ENCODE measurements at regions not wholly inside any gene's neighbourhood (a gene's known extent, or its start where the extent isn't known, plus 50 kb on each side); places are given as distances from the start of the nearest gene placed in this dataset.

GRCh38 chr17:77294761-77295160, 154.0 kb downstream of the SEC14L1 start:
- H2BK120ac ChIP-seq (replicated peaks; ENCODE audit: low read depth, low read length), result no peak overlapping the region
- no peak overlapping the region for H2BK20ac ChIP-seq (ENCODE audit: low read length)
- ChIA-PET POLR2A (ENCODE audit: partially characterized antibody) (interaction anchor here (1.2 kb wide), 1 partner anchor 664 kb away, joined by 3 read pairs; the partner anchor contains the start of gene TNRC6C), CTCF (ENCODE audit: partially characterized antibody) (interaction anchor here (0.6 to 1.1 kb wide), 3 partner anchors 14 to 1800 kb away, joined by 3 to 4 read pairs (median 3); no protein-coding TSS in a partner anchor)
- peaks cover 5% of the 10 kb centered on the region; the same call in 1 of the 2 replicates for H3K79me1 ChIP-seq (ENCODE audit: low read depth, low read length)
- no peaks in the 10 kb centered on the region for H3K23me2 ChIP-seq (ENCODE audit: low read depth, low read length)
- no peak overlapping the region for H2BK15ac ChIP-seq (ENCODE audit: low read length)
- peaks cover 0 to 5% (median 0%) of the 10 kb centered on the region in 4 experiments; a peak in 1 of 7 replicates for H3K4me1 ChIP-seq (replicated peaks in 1 of 4; ENCODE audit: control insufficient read depth in 3 of 4, insufficient read depth in 4 of 4, low read length in 3 of 4)
- H4K20me1 ChIP-seq (replicated peaks in 1 of 2; ENCODE audit: control insufficient read depth in 1 of 2, insufficient read depth in 2 of 2, low read length in 2 of 2), result peaks cover 0 to 4% of the 10 kb centered on the region in 2 experiments
- no peak overlapping the region for H3K56ac ChIP-seq (replicated peaks; ENCODE audit: insufficient read length, low read depth, low read length)
- no peaks in the 10 kb centered on the region; a peak in 1 of 7 replicates for H3K27me3 ChIP-seq (replicated peaks in 1 of 4; ENCODE audit: control insufficient read depth in 3 of 4, extremely low read depth in 1 of 4, insufficient read depth in 3 of 4, low read length in 3 of 4)
- no peak overlapping the region for H2BK5ac ChIP-seq (ENCODE audit: low read depth, low read length)
- peaks cover 0 to 6% of the 10 kb centered on the region in 2 experiments; a peak in 1 of 4 replicates for H3K79me2 ChIP-seq (ENCODE audit: control insufficient read depth in 1 of 2, insufficient read depth in 2 of 2, low read length in 2 of 2)
- 95% methylated on average over 20 of the region's 20 CpGs; no CpG with 5 or more reads in 1 of the 2 experiments for WGBS, 2 experiments (ENCODE audit: extremely low coverage in 1 of 2, insufficient coverage in 1 of 2, insufficient read length in 1 of 2, insufficient replicate concordance in 2 of 2, low coverage in 1 of 2, low lambda C conversion rate in 2 of 2, missing lambda C conversion rate in 1 of 2)
- peaks cover 17% of the 10 kb centered on the region in 2 experiments; a peak in 3 of 4 replicates for H3K9me3 ChIP-seq (ENCODE audit: insufficient read depth in 2 of 2, low read depth in 1 of 2, low read length in 1 of 2)
- no peak overlapping the region for H4K5ac ChIP-seq (ENCODE audit: insufficient read length, low read depth, low read length)
- DNase-seq (ENCODE audit: low read depth in 1 of 2, low spot score in 2 of 2) (no peak), FAIRE-seq (no peak)
- H3K18ac ChIP-seq (ENCODE audit: extremely low read depth, low read length), result no peak overlapping the region
- H3K4me2 ChIP-seq (ENCODE audit: insufficient read depth in 1 of 2, low read depth in 2 of 2, low read length in 2 of 2), result no peak overlapping the region
- no peaks in the 10 kb centered on the region; a peak in 2 of 8 replicates for H3K36me3 ChIP-seq (ENCODE audit: control insufficient read depth in 2 of 4, insufficient read depth in 4 of 4, low read length in 3 of 4)
- no peak overlapping the region for H3K9ac ChIP-seq (replicated peaks in 1 of 4; ENCODE audit: extremely low read depth in 1 of 4, low read depth in 3 of 4, low read length in 3 of 4)
- no peak overlapping the region for H2AK5ac ChIP-seq (ENCODE audit: low read depth, low read length)
- H2AFZ ChIP-seq (ENCODE audit: low read length), result no peak overlapping the region
- no peak overlapping the region for H2BK12ac ChIP-seq (ENCODE audit: low read depth, low read length)
- H3K14ac ChIP-seq (ENCODE audit: insufficient read length), result no peak overlapping the region
- no peak overlapping the region for H3K4me3 ChIP-seq (ENCODE audit: extremely low read depth in 1 of 4, insufficient read depth in 2 of 4, low read depth in 3 of 4, low read length in 4 of 4)
- H3K23ac ChIP-seq (ENCODE audit: insufficient read length), result no peak overlapping the region
- H3K4ac ChIP-seq (replicated peaks; ENCODE audit: insufficient read length, low read depth, low read length), result no peak overlapping the region
- no peak overlapping the region for H4K91ac ChIP-seq (replicated peaks; ENCODE audit: insufficient read length, low read length)
- no peak overlapping the region; the same call in 1 of the 2 replicates for H4K8ac ChIP-seq (ENCODE audit: extremely low read depth, insufficient read depth, low read length)
- no peak overlapping the region for H3K27ac ChIP-seq (ENCODE audit: low read depth, low read length)
- TF ChIP-seq CTBP2 (IDR thresholded peaks at IDR 0.05; ENCODE audit: borderline replicate concordance, insufficient read depth, insufficient read length, low read length) (no peak), BRCA1 (IDR thresholded peaks at IDR 0.05; ENCODE audit: low read depth, low read length) (no peak), MAFK (IDR thresholded peaks at IDR 0.05; ENCODE audit: low read depth, low read length) (no peak), ZNF274 (IDR thresholded peaks at IDR 0.05; ENCODE audit: borderline replicate concordance, extremely low read depth, low read length) (no peak), RNF2 (IDR thresholded peaks at IDR 0.05; ENCODE audit: borderline replicate concordance, low read depth, low read length, missing control alignments, poor library complexity, severe bottlenecking) (no peak), POU5F1 (IDR thresholded peaks at IDR 0.05; ENCODE audit: low read depth, low read length) (no peak), BCL11A (IDR thresholded peaks at IDR 0.05; ENCODE audit: low read depth in 2 of 2, low read length in 2 of 2) (no peak), RXRA (IDR thresholded peaks at IDR 0.05; ENCODE audit: insufficient read depth, low read depth, low read length) (no peak), KDM1A (IDR thresholded peaks at IDR 0.05; ENCODE audit: borderline replicate concordance, low read length) (no peak), EGR1 (IDR thresholded peaks at IDR 0.05; ENCODE audit: borderline replicate concordance, low read depth, low read length) (no peak), JUND (IDR thresholded peaks at IDR 0.05; ENCODE audit: low read length) (no peak)
- TF ChIP-seq, protein P1, sequence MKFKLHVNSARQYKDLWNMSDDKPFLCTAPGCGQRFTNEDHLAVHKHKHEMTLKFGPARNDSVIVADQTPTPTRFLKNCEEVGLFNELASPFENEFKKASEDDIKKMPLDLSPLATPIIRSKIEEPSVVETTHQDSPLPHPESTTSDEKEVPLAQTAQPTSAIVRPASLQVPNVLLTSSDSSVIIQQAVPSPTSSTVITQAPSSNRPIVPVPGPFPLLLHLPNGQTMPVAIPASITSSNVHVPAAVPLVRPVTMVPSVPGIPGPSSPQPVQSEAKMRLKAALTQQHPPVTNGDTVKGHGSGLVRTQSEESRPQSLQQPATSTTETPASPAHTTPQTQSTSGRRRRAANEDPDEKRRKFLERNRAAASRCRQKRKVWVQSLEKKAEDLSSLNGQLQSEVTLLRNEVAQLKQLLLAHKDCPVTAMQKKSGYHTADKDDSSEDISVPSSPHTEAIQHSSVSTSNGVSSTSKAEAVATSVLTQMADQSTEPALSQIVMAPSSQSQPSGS (IDR thresholded peaks at IDR 0.05; ENCODE audit: low read length), result no peak
